HCT116 (cell line): ENCODE measurements at regions not wholly inside any gene's neighbourhood (a gene's known extent, or its start where the extent isn't known, plus 50 kb on each side); places are given as distances from the start of the nearest gene placed in this dataset.

Experiments
- ATAC-seq: fragments of 200-7000 bp; cut with Tn5 transposase; 2 replicates; pipeline ENCODE4 v1.9.1; 2020; ENCODE audit warnings: mild to moderate bottlenecking, moderate library complexity
- BruUV-seq: library from RNA; stranded (reverse); fragments of 400-500 nt; replicated peaks from 2 replicates; lab custom pipeline; 2021; lab: Mats Ljungman, UMichigan
- CTCF ChIA-PET: fragments of 300-600 bp; sonication (Branson Sonifier 250); formaldehyde crosslinking; loops from one replicate; lab custom pipeline; 2021; ENCODE audit warnings: antibody characterized with exemption; lab: Charles Lee
- POLR2A ChIA-PET: fragments of 300-600, 350-600 bp; sonication (Branson Sonifier 250); formaldehyde crosslinking; loops from one replicate; lab custom pipeline; 2021; ENCODE audit warnings: antibody characterized with exemption; lab: Charles Lee
- RAD21 ChIA-PET, 2 experiments: fragments of 300-600 bp; sonication (Branson Sonifier 250); formaldehyde crosslinking; loops; one replicate each; lab custom pipeline; 2023; ENCODE audit warnings: low total read pairs in 2 of 2; ENCODE audit not compliant: uncharacterized antibody in 2 of 2, unreplicated experiment in 2 of 2, low non-redundant PET in 1 of 2; lab: Charles Lee
- DNase-seq: peaks from one replicate; pipeline ENCODE4 v3.0.0-alpha.2; 2010; ENCODE audit warnings: low read depth, low spot score
- H2AFZ ChIP-seq: fragments of 200-600 bp; shearing (Covaris generic), sonication (generic); 2 replicates; pipeline ENCODE4 v1.6.1; 2017; ENCODE audit warnings: low read depth, mixed run types, mixed read lengths, antibody characterized with exemption, low read length; ENCODE audit not compliant: poor library complexity, severe bottlenecking
- H3K27ac ChIP-seq: 2 replicates; pipeline ENCODE4 v1.5.1; 2012; ENCODE audit warnings: low read depth, low read length
- H3K27me3 ChIP-seq: fragments of 200-600 bp; sonication (generic); 2 replicates; pipeline ENCODE4 v1.6.1; 2016; ENCODE audit warnings: mixed run types, low read length, mixed read lengths; ENCODE audit not compliant: insufficient read depth
- H3K36me3 ChIP-seq, 2 experiments: fragments of 200-500 bp in 1 of 2; fragments of 200-600 bp in 1 of 2; sonication (Bioruptor generic) in 1 of 2; sonication (generic) in 1 of 2; 2 replicates each; pipeline versions ENCODE4 v1.5.1 to v1.6.1; 2014 to 2016; ENCODE audit warnings: low read length in 2 of 2, inconsistent platforms in 1 of 2, mixed read lengths in 1 of 2, mixed run types in 1 of 2; ENCODE audit not compliant: insufficient read depth in 2 of 2, control insufficient read depth in 1 of 2
- H3K4me1 ChIP-seq, 2 experiments: fragments of 200-600 bp in 1 of 2; sonication (generic) in 1 of 2; 2 replicates each; pipeline versions ENCODE4 v1.5.1 to v1.6.1; 2012 to 2017; ENCODE audit warnings: low read length in 2 of 2, inconsistent platforms in 1 of 2, mild to moderate bottlenecking in 1 of 2, mixed read lengths in 1 of 2, mixed run types in 1 of 2, moderate library complexity in 1 of 2; ENCODE audit not compliant: insufficient read depth in 2 of 2, control insufficient read depth in 1 of 2
- H3K4me2 ChIP-seq: fragments of 200-600 bp; sonication (generic); 2 replicates; pipeline ENCODE4 v1.6.1; 2017; ENCODE audit warnings: mixed run types, low read length, mixed read lengths
- H3K4me3 ChIP-seq, 2 experiments: fragments of 200-600 bp in 1 of 2; sonication (generic) in 1 of 2; replicated peaks in 1 of 2; 2 replicates each; pipeline ENCODE4 v1.5.1; 2011 to 2016; ENCODE audit warnings: low read length in 2 of 2, control low read depth in 1 of 2, low read depth in 1 of 2, mild to moderate bottlenecking in 1 of 2, mixed read lengths in 1 of 2, mixed run types in 1 of 2
- H3K79me2 ChIP-seq: fragments of 200-600 bp; sonication (generic); 2 replicates; pipeline ENCODE4 v1.6.1; 2017; ENCODE audit warnings: mild to moderate bottlenecking, mixed run types, low read length, moderate library complexity, mixed read lengths; ENCODE audit not compliant: insufficient read depth
- H3K9ac ChIP-seq: fragments of 200-600 bp; sonication (generic); 2 replicates; pipeline ENCODE4 v1.6.1; 2016; ENCODE audit warnings: low read length, mixed read lengths
- H3K9me2 ChIP-seq: fragments of 200-600 bp; sonication (generic), shearing (Covaris generic); 2 replicates; pipeline ENCODE4 v1.6.1; 2017; ENCODE audit warnings: mixed run types, mild to moderate bottlenecking, moderate library complexity; ENCODE audit not compliant: insufficient read depth
- H3K9me3 ChIP-seq, 2 experiments: fragments of 200-500 bp in 1 of 2; fragments of 200-600 bp in 1 of 2; sonication (Bioruptor generic) in 1 of 2; sonication (generic) in 1 of 2; 2 replicates each; pipeline ENCODE4 v1.6.1; 2014 to 2017; ENCODE audit warnings: low read length in 2 of 2, mixed read lengths in 2 of 2, inconsistent platforms in 1 of 2, low read depth in 1 of 2, mild to moderate bottlenecking in 1 of 2, mixed run types in 1 of 2, moderate library complexity in 1 of 2; ENCODE audit not compliant: control insufficient read depth in 1 of 2, insufficient read depth in 1 of 2
- H4K20me1 ChIP-seq: fragments of 200-600 bp; sonication (generic), shearing (Covaris generic); 2 replicates; pipeline ENCODE4 v1.6.1; 2017; ENCODE audit warnings: mixed run types, mild to moderate bottlenecking, moderate library complexity; ENCODE audit not compliant: insufficient read depth
- CBX3 ChIP-seq: IDR thresholded peaks from 2 replicates; pipeline ENCODE4 v1.6.1; 2012; ENCODE audit warnings: low read depth
- CEBPB ChIP-seq: IDR thresholded peaks from 2 replicates; pipeline ENCODE4 v1.6.1; 2012; ENCODE audit warnings: low read depth
- EGR1 ChIP-seq: IDR thresholded peaks from 2 replicates; pipeline ENCODE4 v1.6.1; 2012; ENCODE audit warnings: low read depth
- ELF1 ChIP-seq: IDR thresholded peaks from 2 replicates; pipeline ENCODE4 v1.6.1; 2012; ENCODE audit warnings: low read depth, borderline replicate concordance
- EZH2phosphoT487 ChIP-seq: fragments of 200-600 bp; IDR thresholded peaks from 2 replicates; pipeline ENCODE4 v1.6.1; 2018; ENCODE audit warnings: antibody characterized with exemption, borderline replicate concordance
- FOSL1 ChIP-seq: IDR thresholded peaks from 2 replicates; pipeline ENCODE4 v1.6.1; 2012; ENCODE audit warnings: low read depth
- POLR2A ChIP-seq: IDR thresholded peaks from 2 replicates; pipeline ENCODE4 v1.7.0; 2011; ENCODE audit warnings: borderline replicate concordance; ENCODE audit not compliant: insufficient read depth, insufficient read length; ENCODE audit errors: extremely low read depth
- POLR2AphosphoS5 ChIP-seq: IDR thresholded peaks from 2 replicates; pipeline ENCODE4 v1.6.1; 2011; ENCODE audit warnings: mild to moderate bottlenecking, low read depth, low read length, moderate library complexity
- SIN3A ChIP-seq: IDR thresholded peaks from 2 replicates; pipeline ENCODE4 v1.6.1; 2012; ENCODE audit warnings: low read depth
- SP1 ChIP-seq: IDR thresholded peaks from 2 replicates; pipeline ENCODE4 v1.6.1; 2012; ENCODE audit warnings: low read depth
- SRF ChIP-seq: IDR thresholded peaks from 2 replicates; pipeline ENCODE4 v1.6.1; 2012; ENCODE audit warnings: low read depth
- TCF7L2 ChIP-seq: IDR thresholded peaks from 2 replicates; pipeline ENCODE4 v1.7.0; 2011; ENCODE audit warnings: borderline replicate concordance, inconsistent platforms; ENCODE audit not compliant: insufficient read depth, insufficient read length; ENCODE audit errors: extremely low read depth
- YY1 ChIP-seq: IDR thresholded peaks from 2 replicates; pipeline ENCODE4 v1.6.1; 2011; ENCODE audit warnings: low read length, low read depth, moderate library complexity, mild to moderate bottlenecking; ENCODE audit not compliant: insufficient replicate concordance; ENCODE audit errors: extremely low read depth
- ZNF274 ChIP-seq: fragments of 200-500 bp; sonication (Bioruptor generic); IDR thresholded peaks from 2 replicates; pipeline ENCODE4 v1.6.1; 2014; ENCODE audit warnings: mild to moderate bottlenecking, low read depth, low read length, inconsistent platforms
- intact Hi-C: fragments of 100-400 bp; cut with micrococcal nuclease; formaldehyde crosslinking; loops from 2 replicates; pipeline ENCODE4 v1.10.0; 2022
- TF ChIP-seq, protein P1 (sequence below): IDR thresholded peaks from 2 replicates; pipeline ENCODE4 v1.6.1; 2011; ENCODE audit warnings: mild to moderate bottlenecking, low read length, moderate library complexity; ENCODE audit not compliant: insufficient replicate concordance; ENCODE audit errors: extremely low read depth
- TF ChIP-seq, protein P2 (sequence below), 3 experiments: fragments of 200-600 bp in 1 of 3; sonication (generic) in 1 of 3; IDR thresholded peaks in 2 of 3; conservative IDR thresholded peaks in 1 of 3; 2 replicates each; pipeline ENCODE4 v1.5.1; 2012 to 2017; ENCODE audit warnings: low read depth in 2 of 3, low read length in 2 of 3, antibody characterized with exemption in 1 of 3, borderline replicate concordance in 1 of 3, control low read depth in 1 of 3, mild to moderate bottlenecking in 1 of 3, mixed read lengths in 1 of 3, mixed run types in 1 of 3, moderate library complexity in 1 of 3; ENCODE audit not compliant: insufficient read depth in 1 of 3
- TF ChIP-seq, protein P3 (sequence below): IDR thresholded peaks from 2 replicates; pipeline ENCODE4 v1.6.1; 2012

DNA sequence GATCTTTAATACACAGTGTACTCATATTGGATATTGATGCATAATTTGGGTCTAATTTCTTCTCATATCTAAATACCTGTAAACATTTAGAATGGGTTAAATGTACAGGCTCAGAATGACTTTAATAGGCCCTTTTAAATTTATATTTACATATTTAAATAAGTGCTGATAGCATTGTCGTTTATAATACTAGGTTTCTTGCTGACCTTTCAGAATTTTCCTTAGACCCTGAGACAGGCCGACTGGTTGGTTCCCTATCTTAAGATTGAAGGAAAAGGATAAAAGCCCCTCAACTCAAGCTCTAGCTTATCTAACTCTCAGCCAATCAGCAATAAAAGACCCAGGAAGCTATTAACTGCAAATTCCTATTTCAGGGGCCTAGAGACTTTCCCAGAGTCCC lies 67.8 kb upstream of the HNMT start:
- POLR2A ChIA-PET: no interaction called here
- BruUV-seq: no TSS peak
- no peak for DNase-seq
- H3K4me3 ChIP-seq: no peak overlapping the region
- no peaks in the 10 kb centered on the region for H3K79me2 ChIP-seq
- no peaks in the 10 kb centered on the region for H3K36me3 ChIP-seq
- H2AFZ ChIP-seq: no peak overlapping the region
- H3K4me1 ChIP-seq: no peaks in the 10 kb centered on the region
- no peaks in the 10 kb centered on the region for H4K20me1 ChIP-seq
- no peak for TF ChIP-seq ELF1
- TF ChIP-seq POLR2A: no peak
- TF ChIP-seq EGR1: no peak
- no peak for TF ChIP-seq SRF
- TF ChIP-seq, protein P1, sequence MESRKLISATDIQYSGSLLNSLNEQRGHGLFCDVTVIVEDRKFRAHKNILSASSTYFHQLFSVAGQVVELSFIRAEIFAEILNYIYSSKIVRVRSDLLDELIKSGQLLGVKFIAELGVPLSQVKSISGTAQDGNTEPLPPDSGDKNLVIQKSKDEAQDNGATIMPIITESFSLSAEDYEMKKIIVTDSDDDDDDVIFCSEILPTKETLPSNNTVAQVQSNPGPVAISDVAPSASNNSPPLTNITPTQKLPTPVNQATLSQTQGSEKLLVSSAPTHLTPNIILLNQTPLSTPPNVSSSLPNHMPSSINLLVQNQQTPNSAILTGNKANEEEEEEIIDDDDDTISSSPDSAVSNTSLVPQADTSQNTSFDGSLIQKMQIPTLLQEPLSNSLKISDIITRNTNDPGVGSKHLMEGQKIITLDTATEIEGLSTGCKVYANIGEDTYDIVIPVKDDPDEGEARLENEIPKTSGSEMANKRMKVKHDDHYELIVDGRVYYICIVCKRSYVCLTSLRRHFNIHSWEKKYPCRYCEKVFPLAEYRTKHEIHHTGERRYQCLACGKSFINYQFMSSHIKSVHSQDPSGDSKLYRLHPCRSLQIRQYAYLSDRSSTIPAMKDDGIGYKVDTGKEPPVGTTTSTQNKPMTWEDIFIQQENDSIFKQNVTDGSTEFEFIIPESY: no peak
- TF ChIP-seq TCF7L2: no peak
- TF ChIP-seq, protein P2, sequence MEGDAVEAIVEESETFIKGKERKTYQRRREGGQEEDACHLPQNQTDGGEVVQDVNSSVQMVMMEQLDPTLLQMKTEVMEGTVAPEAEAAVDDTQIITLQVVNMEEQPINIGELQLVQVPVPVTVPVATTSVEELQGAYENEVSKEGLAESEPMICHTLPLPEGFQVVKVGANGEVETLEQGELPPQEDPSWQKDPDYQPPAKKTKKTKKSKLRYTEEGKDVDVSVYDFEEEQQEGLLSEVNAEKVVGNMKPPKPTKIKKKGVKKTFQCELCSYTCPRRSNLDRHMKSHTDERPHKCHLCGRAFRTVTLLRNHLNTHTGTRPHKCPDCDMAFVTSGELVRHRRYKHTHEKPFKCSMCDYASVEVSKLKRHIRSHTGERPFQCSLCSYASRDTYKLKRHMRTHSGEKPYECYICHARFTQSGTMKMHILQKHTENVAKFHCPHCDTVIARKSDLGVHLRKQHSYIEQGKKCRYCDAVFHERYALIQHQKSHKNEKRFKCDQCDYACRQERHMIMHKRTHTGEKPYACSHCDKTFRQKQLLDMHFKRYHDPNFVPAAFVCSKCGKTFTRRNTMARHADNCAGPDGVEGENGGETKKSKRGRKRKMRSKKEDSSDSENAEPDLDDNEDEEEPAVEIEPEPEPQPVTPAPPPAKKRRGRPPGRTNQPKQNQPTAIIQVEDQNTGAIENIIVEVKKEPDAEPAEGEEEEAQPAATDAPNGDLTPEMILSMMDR (IDR thresholded peaks at IDR 0.05 in 2 of 3, conservative IDR thresholded peaks at IDR 0.05 in 1 of 3; ENCODE audit: borderline replicate concordance in 1 of 3, insufficient read depth in 1 of 3, low read depth in 2 of 3, low read length in 2 of 3): no peak
- no peak for TF ChIP-seq CEBPB
- no peak for TF ChIP-seq ZNF274
- TF ChIP-seq POLR2AphosphoS5: no peak
- TF ChIP-seq SIN3A: no peak
- no peak for TF ChIP-seq SP1
- TF ChIP-seq EZH2phosphoT487: no peak
- TF ChIP-seq FOSL1: no peak
- TF ChIP-seq YY1: no peak
- TF ChIP-seq, protein P3, sequence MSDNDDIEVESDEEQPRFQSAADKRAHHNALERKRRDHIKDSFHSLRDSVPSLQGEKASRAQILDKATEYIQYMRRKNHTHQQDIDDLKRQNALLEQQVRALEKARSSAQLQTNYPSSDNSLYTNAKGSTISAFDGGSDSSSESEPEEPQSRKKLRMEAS: no peak
- TF ChIP-seq CBX3: no peak
- no peak for ATAC-seq
- CTCF ChIA-PET: interaction anchor here (0.7 kb wide), 1 partner anchor 931 kb away, joined by 3 read pairs; no protein-coding TSS in a partner anchor
- H3K4me2 ChIP-seq: no peak overlapping the region
- no peak overlapping the region for H3K27ac ChIP-seq
- no peaks in the 10 kb centered on the region for H3K9me2 ChIP-seq
- RAD21 ChIA-PET: no interaction called here
- H3K27me3 ChIP-seq: no peaks in the 10 kb centered on the region
- no peaks in the 10 kb centered on the region for H3K9me3 ChIP-seq
- H3K9ac ChIP-seq: no peak overlapping the region
- intact Hi-C loops: no loop called here
